Neural crest cell (in vitro differentiated cells): ENCODE measurements at regions not wholly inside any gene's neighbourhood (a gene's known extent, or its start where the extent isn't known, plus 50 kb on each side); places are given as distances from the start of the nearest gene placed in this dataset.

Source experiments
- DNase-seq: peaks from one replicate; pipeline ENCODE4 v3.0.0; 2021; ENCODE audit warnings: low read depth, mixed read lengths, low spot score
- H3K27ac Mint-ChIP-seq: one replicate; pipeline ENCODE4 v1.8.0; 2021; ENCODE audit warnings: mild to moderate bottlenecking, mixed read lengths; ENCODE audit not compliant: unreplicated experiment
- H3K27me3 Mint-ChIP-seq: 2 replicates; pipeline ENCODE4 v1.8.0; 2021; ENCODE audit warnings: low read depth, mild to moderate bottlenecking, mixed read lengths
- H3K36me3 Mint-ChIP-seq: 2 replicates; pipeline ENCODE4 v1.8.0; 2021; ENCODE audit warnings: low read depth, mild to moderate bottlenecking, mixed read lengths
- H3K4me1 Mint-ChIP-seq: 2 replicates; pipeline ENCODE4 v1.8.0; 2021; ENCODE audit warnings: mixed read lengths
- H3K4me3 Mint-ChIP-seq: one replicate; pipeline ENCODE4 v1.8.0; 2021; ENCODE audit warnings: mild to moderate bottlenecking, mixed read lengths
- H3K9me3 Mint-ChIP-seq: 2 replicates; pipeline ENCODE4 v1.8.0; 2021; ENCODE audit warnings: mixed read lengths
- CTCF ChIP-seq: fragments of 200-600 bp; sonication (generic); conservative IDR thresholded peaks from 2 replicates; pipeline ENCODE4 v1.5.0; 2021; ENCODE audit warnings: antibody characterized with exemption, mild to moderate bottlenecking

GRCh38 chr1:219359126-219359525 is 185.4 kb downstream of the LYPLAL1 start:
- no peak for DNase-seq
- H3K9me3 Mint-ChIP-seq: peaks cover 4% of the 10 kb centered on the region
- no peak for TF ChIP-seq CTCF
- peak overlapping the region; percentile 84 for H3K27ac Mint-ChIP-seq
- H3K36me3 Mint-ChIP-seq: peaks cover 3% of the 10 kb centered on the region
- no peak overlapping the region for H3K4me3 Mint-ChIP-seq
- peaks cover 21% of the 10 kb centered on the region for H3K4me1 Mint-ChIP-seq
- no peaks in the 10 kb centered on the region for H3K27me3 Mint-ChIP-seq

- Mint-ChIP-seq H3K27ac (no peak overlapping the region), H3K4me1 (peaks cover 21% of the 10 kb centered on the region), H3K4me3 (no peak overlapping the region), H3K9me3 (peaks cover 3% of the 10 kb centered on the region), H3K36me3 (peaks cover 3% of the 10 kb centered on the region), H3K27me3 (no peaks in the 10 kb centered on the region)
- no peak for TF ChIP-seq CTCF
- no peak for DNase-seq
Observed at GRCh38 chr1:219358080-219358479, 184.4 kb downstream of the LYPLAL1 start.

GRCh38 chr1:219354962-219355361 is 181.3 kb downstream of the LYPLAL1 start:
- no peak for TF ChIP-seq CTCF
- DNase-seq: no peak
- H3K4me1 Mint-ChIP-seq: peaks cover 15% of the 10 kb centered on the region
- H3K27me3 Mint-ChIP-seq: no peaks in the 10 kb centered on the region
- H3K9me3 Mint-ChIP-seq: peaks cover 3% of the 10 kb centered on the region
- no peak overlapping the region for H3K27ac Mint-ChIP-seq
- H3K36me3 Mint-ChIP-seq: peaks cover 3% of the 10 kb centered on the region
- no peak overlapping the region for H3K4me3 Mint-ChIP-seq

- no peak for TF ChIP-seq CTCF
- Mint-ChIP-seq H3K36me3 (peaks cover 7% of the 10 kb centered on the region), H3K27ac (no peak overlapping the region), H3K4me1 (no peaks in the 10 kb centered on the region), H3K4me3 (no peak overlapping the region), H3K9me3 (peaks cover 3% of the 10 kb centered on the region), H3K27me3 (no peaks in the 10 kb centered on the region)
- no peak for DNase-seq
Observed at GRCh38 chr1:219352961-219353651, 179.4 kb downstream of the LYPLAL1 start.

GRCh38 chr1:219350172-219350931 is 176.7 kb downstream of the LYPLAL1 start:
- peaks cover 9% of the 10 kb centered on the region for H3K9me3 Mint-ChIP-seq
- no peak for TF ChIP-seq CTCF
- peaks cover 22% of the 10 kb centered on the region for H3K36me3 Mint-ChIP-seq
- H3K4me1 Mint-ChIP-seq: no peaks in the 10 kb centered on the region
- H3K27ac Mint-ChIP-seq: no peak overlapping the region
- no peak overlapping the region for H3K4me3 Mint-ChIP-seq
- DNase-seq: no peak
- no peaks in the 10 kb centered on the region for H3K27me3 Mint-ChIP-seq
